ENCODE measurements at regions not wholly inside any gene's neighbourhood (a gene's known extent, or its start where the extent isn't known, plus 50 kb on each side); places are given as distances from the start of the nearest gene placed in this dataset.

- TF ChIP-seq ZNF274 (IDR thresholded peaks at IDR 0.05; ENCODE audit: low read depth, low read length) (no peak), YY1 (IDR thresholded peaks at IDR 0.05; ENCODE audit: insufficient read depth, insufficient read length) (no peak), SUZ12 (IDR thresholded peaks at IDR 0.05; ENCODE audit: extremely low read depth, insufficient read depth, insufficient read length) (no peak)
These were observed 1312.9 kb downstream of the FAM181B start for GRCh38 chr11:81420668-81421250.
